H54 (cell line): ENCODE measurements at regions not wholly inside any gene's neighbourhood (a gene's known extent, or its start where the extent isn't known, plus 50 kb on each side); places are given as distances from the start of the nearest gene placed in this dataset.

Source experiments
- DNase-seq: peaks from one replicate; pipeline ENCODE4 v3.0.0; 2011; ENCODE audit warnings: low spot score, mixed read lengths; ENCODE audit not compliant: insufficient read length
- FAIRE-seq: peaks from 3 replicates; lab custom pipeline; 2011; peaks lifted over from hg19 to GRCh38; lab: Jason Lieb, UNC
- POLR2A ChIP-seq: IDR thresholded peaks from 2 replicates; pipeline ENCODE4 v1.6.1; 2011; ENCODE audit warnings: low read depth, mild to moderate bottlenecking, low read length

GRCh38 chr6:92770540-92770939, 648.8 kb downstream of the EPHA7 start:
- no peak for FAIRE-seq

GRCh38 chr6:92767101-92767500, 652.3 kb downstream of the EPHA7 start:
- FAIRE-seq (no peak), DNase-seq (no peak)
- TF ChIP-seq POLR2A, result no peak

More at GRCh38 chr6:92770540-92770939, 648.8 kb downstream of the EPHA7 start:
- TF ChIP-seq POLR2A, result no peak
- no peak for DNase-seq

- no peak for FAIRE-seq
- TF ChIP-seq POLR2A, result no peak
- DNase-seq, result no peak
Observed at GRCh38 chr6:92763680-92764079, 655.7 kb downstream of the EPHA7 start.

GRCh38 chr6:92763274-92763584, 656.1 kb downstream of the EPHA7 start:
- no peak for DNase-seq
- FAIRE-seq, result no peak
- no peak for TF ChIP-seq POLR2A

- TF ChIP-seq POLR2A, result no peak
- DNase-seq, result no peak
- FAIRE-seq, result no peak
Observed at GRCh38 chr6:92762443-92763273, 656.7 kb downstream of the EPHA7 start.

GRCh38 chr6:92759178-92759577, 660.2 kb downstream of the EPHA7 start:
- TF ChIP-seq POLR2A, result no peak
- FAIRE-seq (no peak), DNase-seq (no peak)

- FAIRE-seq (no peak), DNase-seq (no peak)
Observed at GRCh38 chr6:92757925-92758324, 661.4 kb downstream of the EPHA7 start.

GRCh38 chr6:92756912-92757311, 662.4 kb downstream of the EPHA7 start:
- DNase-seq, result no peak
- no peak for TF ChIP-seq POLR2A
- no peak for FAIRE-seq

More at GRCh38 chr6:92757925-92758324, 661.4 kb downstream of the EPHA7 start:
- no peak for TF ChIP-seq POLR2A

GRCh38 chr6:92753956-92754355, 665.4 kb downstream of the EPHA7 start:
- DNase-seq (no peak), FAIRE-seq (no peak)
- TF ChIP-seq POLR2A, result no peak

GRCh38 chr6:92752114-92752513, 667.2 kb downstream of the EPHA7 start:
- DNase-seq, result no peak

GRCh38 chr6:92748131-92748530, 671.2 kb downstream of the EPHA7 start:
- FAIRE-seq (no peak), DNase-seq (no peak)
- no peak for TF ChIP-seq POLR2A

More at GRCh38 chr6:92752114-92752513, 667.2 kb downstream of the EPHA7 start:
- TF ChIP-seq POLR2A, result no peak
- no peak for FAIRE-seq

- DNase-seq (no peak), FAIRE-seq (no peak)
- TF ChIP-seq POLR2A, result no peak
Observed at GRCh38 chr6:92737983-92738382, 681.4 kb downstream of the EPHA7 start.

- no peak for FAIRE-seq
- TF ChIP-seq POLR2A, result no peak
Observed at GRCh38 chr6:92723390-92723931, 695.9 kb downstream of the EPHA7 start.

GRCh38 chr6:92719773-92720172, 699.6 kb downstream of the EPHA7 start:
- DNase-seq (no peak), FAIRE-seq (no peak)
- no peak for TF ChIP-seq POLR2A

More at GRCh38 chr6:92723390-92723931, 695.9 kb downstream of the EPHA7 start:
- no peak for DNase-seq

GRCh38 chr6:92716638-92717037, 702.7 kb downstream of the EPHA7 start:
- DNase-seq (no peak), FAIRE-seq (no peak)
- TF ChIP-seq POLR2A, result no peak
